8988T (cell line): ENCODE measurements at regions not wholly inside any gene's neighbourhood (a gene's known extent, or its start where the extent isn't known, plus 50 kb on each side); places are given as distances from the start of the nearest gene placed in this dataset.
"Not testable (repeated sequence)": the region's sequence is repeated elsewhere in the genome, so short reads cannot be mapped to it uniquely, and the experiment has no call there.

Experiments used
- DNase-seq: peaks from one replicate; pipeline ENCODE4 v3.0.0; 2011

DNA sequence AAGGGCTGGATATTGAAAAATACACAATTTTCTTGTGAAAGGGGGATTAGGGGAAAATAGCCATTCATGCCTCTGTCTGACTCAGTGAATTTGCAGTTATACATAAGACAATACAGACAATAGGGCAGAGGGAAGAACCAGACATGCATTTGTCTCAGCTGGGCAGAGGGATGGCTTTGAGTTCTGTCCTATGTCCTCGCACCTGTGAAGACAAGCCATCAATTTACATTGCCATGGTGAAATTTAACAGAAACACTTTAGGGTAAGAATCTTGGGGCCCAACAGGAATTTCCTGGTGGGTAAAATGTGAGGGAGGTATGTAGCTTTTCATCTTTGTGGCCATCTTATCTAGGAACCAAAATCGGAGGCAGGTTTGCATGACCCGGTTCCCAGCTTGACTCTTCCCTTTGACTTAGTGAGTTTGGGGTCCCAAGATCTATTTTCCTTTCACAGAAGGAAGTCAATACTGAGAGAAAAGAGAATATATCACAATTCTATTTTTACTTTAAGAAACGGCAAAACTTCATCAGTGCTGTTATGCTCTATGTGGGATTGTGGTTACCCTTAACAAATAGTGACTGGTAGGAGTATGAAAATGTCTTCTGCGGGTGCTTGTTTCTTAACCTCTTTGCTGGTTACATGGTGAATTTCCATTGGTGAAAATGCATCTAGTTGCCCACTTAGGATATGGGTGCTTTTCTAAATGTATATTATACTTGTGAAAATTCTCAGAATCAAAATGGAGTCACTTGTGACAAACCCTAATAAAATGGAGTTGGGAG, 221.8 kb downstream of the SPP2 start:
- DNase-seq, result no peak

DNA sequence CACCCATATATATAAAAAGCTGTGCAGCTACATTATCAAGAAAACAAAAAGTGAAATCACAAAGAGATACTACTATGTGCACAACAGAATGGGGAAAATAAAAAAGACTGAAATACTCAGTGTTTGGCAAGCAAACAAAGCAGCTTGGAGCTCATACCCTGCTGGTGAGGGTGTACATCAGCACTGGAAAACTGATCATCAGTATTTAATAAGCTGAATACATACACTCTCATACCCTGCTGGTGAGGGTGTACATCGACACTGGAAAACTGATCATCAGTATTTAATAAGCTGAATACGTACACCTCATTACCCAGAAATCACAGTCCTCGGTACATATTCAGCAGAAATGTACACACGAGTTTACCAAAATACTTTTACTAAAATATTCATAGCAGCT, 220.8 kb downstream of the SPP2 start:
- no peak for DNase-seq

DNA sequence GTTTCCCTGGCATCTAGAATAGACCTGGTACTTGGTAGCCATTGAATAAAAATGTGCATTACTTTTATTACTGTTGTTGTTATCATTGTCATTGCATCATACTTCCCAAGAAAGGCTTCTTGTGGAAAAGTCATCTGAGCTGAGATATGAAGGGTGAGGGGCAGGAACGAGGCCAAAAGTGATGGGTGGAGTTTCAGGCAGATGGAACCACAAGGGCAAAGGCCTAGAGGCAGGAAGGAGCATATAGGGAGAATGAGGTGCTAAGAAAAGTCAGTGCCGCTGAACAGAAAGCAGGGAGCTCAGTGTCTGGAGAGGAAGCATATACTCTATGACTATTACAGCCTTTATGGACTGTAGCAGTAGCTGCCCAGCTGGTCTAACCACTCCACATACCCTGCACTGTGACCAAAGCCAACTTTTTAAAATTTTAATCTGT, 219.3 kb downstream of the SPP2 start:
- no peak for DNase-seq

DNA sequence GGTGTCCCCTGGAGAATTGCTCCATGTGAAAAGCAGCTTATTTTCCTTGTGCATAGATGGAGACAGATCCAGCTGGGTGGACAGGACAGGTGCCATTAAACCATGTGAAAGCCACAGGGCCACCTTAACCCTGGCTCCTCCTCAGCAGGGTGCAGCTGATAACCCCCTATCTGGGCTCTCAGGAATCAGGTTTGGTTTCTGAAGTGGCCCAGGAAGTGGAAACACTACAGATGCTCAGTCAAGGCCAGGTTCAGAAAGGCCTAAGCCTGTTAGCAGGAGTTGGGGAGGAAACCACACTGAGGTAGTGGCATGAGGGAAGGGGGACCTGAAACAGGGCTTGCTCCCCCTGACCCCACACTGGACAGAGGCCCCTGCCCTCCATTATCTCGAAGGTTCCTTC, 217.0 kb downstream of the SPP2 start:
- DNase-seq, result no peak

DNA sequence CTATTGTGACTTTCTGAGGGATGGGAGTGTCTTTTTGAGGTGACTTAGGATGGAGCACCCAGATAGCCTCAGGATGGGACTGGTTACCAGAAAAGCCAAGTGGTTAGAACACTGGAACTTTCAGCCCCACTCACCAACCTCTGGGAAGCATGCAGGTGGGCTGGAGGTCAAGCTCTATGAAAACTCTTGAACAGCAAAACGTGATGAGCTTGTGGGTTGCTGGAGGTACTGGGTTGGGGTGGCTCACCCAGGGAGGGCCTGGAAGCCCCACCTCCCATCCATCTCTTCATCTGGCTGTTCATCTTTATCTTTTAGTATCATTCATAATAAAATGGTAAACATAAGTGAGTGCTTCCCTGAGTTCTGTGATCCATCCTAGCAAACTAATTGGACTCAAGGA, 216.4 kb downstream of the SPP2 start:
- DNase-seq, result no peak

DNA sequence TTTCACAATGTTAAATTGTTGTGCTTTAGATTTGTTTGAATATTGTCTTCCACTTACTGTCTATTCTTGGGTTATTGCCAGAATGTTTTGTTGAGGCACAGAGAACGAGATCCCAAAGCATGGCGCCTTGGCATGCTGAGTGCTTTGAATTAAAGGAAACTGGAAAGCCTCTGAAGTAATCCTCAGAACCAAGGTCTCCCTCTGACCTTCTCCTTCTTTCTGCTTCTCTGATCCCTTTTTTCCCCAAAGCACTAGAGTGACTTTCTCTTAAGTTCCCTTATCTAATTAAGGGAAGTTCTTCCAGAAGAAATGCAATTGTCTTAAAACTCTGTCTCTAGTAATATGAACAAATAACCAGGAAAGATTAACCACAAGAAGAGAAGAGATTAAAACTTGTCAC, 214.7 kb downstream of the SPP2 start:
- no peak for DNase-seq

DNA sequence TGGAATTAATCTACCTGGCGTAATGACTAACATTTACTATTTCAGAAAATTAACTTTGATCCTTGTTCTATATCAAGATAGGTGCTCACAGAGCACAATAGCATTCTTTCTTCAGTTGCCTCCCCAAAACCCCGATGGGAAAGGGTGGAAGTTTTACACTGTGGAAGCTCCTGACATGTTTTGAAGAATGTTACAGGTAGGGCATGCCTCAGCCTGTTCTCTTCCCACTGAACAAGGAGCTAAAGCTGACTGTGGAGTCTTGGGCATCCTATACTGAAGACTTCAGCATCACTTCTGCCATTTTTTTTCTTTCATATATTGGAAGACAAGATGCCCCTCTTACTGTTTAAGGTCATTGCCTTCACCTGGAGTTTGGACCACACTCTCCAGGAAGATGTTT, 211.2 kb downstream of the SPP2 start:
- no peak for DNase-seq

DNA sequence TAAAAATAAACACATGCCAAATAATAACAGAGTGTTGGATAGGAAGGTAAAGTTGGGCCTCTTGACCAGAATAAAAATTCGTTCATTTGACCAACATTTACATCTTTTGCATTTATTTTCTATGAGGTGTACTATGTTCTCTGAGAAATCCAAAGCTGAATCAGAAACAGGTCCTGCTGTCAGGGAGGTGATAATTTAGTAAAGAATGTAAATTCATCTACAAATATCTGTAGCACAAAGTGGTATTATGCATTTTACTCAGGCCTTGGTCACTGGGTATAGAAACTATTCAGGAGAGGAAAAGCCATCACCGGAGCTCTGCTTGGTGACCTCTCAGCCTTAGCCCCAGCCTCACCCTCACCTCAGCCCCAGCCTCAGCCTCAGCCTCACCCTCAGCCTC, 208.9 kb downstream of the SPP2 start:
- DNase-seq, result no peak

DNA sequence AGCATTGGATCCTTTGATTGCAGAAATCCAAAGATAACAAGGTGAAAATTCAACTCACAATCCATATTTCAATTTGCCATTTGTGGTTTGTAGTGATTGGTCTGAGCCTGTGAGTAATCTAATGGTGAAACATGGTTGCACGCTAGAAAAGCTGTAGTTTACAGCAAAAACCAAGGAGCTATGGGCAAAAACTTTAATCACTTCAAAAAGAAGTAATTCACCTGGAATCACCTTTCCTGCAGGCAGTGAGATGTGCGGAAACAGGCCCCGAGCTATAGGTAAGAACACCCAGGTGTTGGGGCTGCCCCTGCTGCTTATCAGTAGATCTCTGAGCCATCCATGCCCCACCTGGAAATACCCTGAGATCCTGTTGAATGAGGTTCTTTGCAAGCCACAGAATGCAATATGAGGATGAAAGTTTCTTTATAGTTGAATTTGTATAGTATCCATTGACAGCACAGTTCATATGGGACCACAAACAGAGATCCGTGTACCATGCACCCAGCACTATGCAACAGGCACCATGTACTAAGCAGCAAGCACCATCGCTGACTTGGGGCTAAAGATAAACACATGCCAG, 208.2 kb downstream of the SPP2 start:
- no peak for DNase-seq

DNA sequence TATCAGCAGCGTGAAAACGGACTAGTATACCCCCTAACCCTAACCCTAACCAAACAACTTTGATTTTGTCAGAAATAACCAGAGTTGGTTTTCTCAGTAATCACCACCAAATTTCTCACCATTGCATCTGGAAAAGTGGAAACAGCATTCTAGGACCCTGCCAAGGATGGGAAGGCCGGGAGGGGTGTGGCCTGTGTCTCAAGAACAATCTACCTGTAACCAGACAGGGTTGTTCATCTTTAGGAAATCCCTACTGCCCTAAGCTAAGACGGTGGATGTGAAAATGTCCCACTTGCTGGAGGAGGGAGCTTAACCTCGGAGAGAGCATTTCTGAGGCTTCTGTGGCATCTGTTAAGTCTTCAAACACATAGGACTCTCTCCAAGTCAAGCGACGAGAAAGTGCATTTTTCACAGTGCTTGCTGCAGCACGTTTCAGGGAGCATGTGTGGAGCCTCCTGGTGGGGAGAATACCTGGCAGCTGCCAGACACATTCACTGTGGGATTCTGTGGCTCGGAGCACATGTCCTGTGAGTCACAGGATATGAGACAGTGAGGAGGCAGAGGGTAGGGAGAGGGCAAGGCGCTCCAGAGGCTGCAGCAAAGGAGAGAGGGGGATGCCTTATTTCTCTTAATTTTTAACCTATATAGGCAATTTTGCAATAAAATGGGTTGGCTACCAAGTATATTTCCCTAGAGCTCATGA, 207.5 kb downstream of the SPP2 start:
- DNase-seq, result peak; percentile 61

DNA sequence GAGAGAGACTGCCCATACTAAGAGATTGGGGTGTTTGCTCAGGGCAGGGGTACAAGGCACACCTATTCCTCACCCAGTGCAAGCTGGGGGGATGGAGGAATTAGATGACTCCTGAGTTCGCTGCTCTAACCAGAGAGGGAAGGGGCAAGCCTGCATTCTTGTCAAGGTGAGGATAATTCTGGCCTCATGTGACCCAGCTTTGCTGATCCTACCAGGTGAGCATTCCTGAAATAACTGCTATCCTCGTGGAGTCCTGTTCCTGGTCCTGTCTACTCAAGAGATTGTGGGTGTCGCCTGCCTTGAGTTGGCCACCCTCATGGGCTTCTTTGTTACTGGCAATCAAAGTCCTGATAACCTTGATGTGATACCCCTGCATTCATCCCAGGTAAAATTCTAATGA, 206.0 kb downstream of the SPP2 start:
- DNase-seq, result no peak

DNA sequence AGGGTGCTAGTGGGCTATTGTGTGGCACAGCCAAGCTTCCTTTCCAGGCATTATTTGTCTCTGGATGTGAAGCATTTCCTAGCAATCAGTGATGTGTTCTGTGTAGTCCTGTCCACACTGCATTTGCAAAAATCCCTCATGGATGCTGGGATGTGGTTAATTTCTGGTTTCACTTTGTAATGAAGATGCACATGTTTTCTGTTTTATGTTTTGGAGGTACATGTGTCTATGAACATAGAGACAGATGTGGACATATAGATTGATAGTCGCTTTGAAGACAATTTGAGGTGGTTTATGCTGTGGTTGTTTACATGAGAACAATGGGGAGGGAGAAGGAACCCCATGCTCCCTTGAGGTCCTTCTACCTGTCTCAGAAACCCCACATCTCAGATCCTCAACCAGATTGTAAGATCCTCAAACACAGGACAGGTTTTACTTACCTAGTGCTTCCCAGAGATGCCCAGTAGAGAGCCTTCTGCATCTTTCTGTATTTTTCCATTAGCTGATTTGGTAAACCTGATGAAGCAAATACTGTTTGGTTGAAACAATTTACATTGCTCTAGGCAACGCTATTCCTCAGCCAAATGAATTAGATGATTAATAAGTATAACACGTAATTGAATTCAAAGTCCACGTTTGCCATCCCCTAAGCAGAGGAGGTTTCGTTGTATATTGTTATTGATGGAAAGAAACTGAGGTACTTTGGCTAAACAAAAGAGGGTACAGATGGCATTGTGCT, 204.4 kb downstream of the SPP2 start:
- no peak for DNase-seq

DNA sequence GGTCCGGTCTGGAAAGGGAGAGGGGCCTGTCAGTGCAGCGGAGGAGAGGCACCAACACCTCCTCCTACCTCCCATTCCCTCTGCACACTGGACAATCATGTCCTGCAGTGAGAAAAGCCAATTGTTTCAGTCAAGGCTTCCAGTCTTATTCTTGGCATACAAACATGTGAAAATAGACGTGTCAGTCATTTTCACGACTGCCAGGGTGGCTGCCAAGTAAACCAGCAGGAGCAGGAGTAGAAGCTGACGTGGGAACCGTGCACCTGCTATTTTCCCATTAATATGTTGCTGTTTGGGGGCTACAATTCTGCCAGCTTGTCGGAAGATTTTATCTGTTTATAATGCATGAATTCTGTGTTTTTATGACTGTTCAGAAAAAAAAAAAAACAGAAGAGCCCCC, 202.3 kb downstream of the SPP2 start:
- DNase-seq, result no peak

DNA sequence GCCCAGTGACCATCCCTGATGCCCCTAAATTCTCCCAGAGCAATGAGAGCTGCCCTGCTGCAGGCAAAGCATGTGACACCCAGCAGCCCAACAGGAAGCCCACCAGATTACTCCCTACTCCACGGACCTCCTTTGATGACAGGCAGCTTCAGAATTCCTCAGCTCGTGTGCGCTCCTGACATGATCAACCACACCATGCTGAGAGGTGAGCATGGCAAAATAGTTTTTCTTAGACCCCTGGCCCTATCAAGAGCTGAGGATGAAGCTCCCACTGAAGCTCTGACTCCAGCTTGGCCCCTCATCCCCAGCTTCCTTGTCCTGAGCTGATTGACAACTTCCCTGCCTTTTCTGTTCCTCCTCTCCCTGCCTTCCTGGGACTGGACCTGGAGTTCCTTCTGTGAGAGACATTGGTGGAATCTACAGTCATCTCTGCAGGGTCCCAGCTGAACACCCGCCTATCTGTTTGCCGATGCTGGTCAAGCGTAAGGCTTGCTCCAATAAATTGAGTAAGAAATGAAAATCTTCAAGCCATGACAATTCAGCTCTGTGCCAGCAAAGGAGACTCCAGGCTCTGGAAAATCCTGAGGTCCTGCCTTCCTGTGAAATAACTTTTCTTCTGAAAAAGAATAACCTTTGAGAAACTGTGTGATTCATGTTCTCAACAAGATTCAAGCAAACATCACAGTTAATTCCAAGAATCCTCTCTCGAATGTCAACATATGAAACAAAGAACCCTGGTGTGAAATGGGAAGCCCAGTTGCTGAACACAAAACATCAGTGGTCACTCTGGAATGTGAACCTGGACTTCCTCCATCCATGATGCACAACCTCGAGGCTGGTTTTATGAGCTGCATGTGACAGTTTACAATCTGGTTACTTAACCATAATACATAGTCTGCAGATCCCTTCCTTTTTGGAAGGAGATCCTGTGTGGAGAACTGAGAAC, 201.1 kb downstream of the SPP2 start:
- DNase-seq, result no peak

DNA sequence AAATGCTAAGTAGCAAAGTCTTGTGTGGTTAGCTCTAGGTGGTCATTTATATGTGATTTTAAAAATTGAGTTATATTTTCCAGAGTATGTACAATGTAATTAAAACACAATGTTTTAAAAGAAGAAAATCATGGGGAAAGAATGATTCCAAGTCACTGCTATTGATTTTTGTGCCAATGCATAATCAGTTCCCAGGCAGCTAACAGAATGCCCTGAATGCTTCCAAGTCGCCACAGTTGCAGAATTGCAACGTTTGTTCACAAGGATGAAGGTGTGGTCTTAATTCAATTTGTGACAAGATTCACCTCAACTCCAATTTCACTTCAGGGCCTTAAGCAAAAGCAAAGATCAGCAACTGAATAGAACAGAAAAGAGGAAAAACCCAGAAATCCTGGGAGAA, 200.4 kb downstream of the SPP2 start:
- no peak for DNase-seq

DNA sequence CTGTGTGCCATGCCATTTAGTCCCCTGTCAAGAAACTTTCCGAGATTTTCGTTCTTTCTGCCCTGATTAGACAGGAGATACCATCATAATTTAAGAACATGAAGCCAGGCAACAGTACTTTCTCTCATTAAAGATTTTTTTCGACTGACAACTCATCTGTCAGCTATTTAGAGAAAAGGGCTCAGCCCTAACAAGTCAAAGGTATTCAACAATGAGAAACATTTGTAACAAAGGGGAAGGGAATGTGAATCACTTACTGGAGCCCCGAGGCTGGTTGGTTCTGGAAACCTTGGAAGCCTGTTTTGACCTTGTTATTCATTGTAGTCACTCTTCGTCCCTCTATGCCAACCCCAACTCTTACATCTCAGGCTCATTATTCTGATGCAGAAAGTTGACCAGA, 199.4 kb downstream of the SPP2 start:
- peak; percentile 34 for DNase-seq

DNA sequence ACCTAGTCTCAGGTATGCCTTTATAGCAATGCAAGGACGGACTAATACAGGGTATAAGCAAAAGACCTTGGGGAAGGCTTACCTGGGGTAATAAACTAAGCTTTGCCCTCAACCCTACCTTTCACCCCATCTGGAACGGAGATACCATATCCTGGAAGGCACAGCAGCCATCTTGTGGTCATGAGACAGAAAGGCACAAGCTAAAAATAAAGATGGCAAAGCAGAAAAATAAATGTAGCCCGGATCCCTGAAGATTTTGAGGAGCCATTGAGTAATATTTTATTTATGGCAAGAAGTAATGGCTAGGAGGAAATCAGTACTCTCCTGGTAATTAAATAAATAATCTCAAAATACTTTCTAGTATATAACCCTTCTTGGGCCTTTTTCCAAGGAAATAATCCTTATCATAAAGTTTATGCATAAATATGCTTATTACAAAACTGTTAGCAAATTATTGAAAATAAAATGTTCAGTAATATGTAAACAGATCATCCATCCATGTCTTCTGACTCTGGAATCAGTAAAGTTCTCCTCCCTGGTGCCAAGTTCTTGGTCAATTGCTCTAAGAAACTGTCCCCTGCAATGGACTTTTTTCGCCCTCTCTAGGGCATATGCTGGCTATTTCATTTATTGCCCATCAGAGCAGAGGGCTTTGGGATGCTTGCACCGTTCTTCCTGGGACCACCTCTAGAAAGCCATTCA, 198.7 kb downstream of the SPP2 start:
- no peak for DNase-seq

DNA sequence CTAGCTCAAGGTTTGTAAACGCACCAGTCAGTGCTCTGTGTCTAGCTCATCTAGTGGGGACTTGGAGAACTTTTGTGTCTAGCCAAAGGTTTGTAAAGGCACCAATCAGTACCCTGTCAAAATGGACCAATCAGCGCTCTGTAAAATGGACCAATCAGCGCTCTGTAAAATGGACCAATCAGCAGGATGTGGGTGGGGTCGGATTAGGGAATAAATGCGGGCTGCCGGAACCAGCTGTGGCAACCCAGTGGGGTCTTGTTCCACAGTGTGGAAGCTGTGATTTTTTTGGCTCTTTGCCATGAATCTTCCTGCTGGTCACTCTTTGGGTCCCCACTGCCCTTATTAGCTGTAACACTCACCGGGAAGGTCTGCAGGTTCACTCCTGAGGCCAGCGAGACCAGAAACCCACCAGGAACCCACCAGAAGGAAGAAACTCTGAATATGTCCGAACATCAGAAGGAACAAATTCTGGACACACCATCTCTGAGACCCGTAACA, 197.8 kb downstream of the SPP2 start:
- DNase-seq, result not testable (repeated sequence)

DNA sequence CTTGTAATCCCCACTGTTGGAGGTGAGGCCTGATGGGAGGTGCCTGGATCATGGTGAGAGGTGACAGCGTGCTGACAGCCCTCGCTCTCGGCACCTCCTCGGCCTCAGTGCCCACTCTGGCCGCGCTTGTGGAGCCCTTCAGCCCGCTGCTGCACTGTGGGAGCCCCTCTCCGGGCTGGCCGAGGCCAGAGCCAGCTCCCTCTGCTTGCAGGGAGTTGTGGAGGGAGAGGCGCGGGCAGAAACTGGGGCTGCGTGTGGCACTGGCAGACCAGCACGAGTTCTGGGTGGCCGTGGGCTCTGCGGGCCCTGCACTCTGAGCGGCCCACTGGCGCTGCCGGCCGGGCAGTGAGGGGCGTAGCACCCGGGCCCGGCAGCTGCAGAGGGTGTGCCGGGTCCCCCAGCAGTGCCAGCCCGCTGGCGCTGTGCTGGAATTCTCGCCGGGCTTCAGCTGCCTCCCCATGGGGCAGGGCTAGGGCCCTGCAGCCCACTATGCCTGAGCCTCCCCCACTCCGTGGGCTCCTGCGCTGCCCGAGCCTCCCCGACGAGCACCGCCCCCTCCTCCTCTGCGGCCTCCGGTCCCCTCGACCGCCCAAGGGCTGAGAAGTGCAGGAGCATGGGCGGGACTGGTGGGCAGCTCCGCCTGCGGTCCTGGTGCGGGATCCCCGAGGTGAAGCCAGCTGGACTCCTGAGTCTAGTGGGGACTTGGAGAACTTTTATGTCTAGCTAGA, 197.1 kb downstream of the SPP2 start:
- DNase-seq, result no peak

DNA sequence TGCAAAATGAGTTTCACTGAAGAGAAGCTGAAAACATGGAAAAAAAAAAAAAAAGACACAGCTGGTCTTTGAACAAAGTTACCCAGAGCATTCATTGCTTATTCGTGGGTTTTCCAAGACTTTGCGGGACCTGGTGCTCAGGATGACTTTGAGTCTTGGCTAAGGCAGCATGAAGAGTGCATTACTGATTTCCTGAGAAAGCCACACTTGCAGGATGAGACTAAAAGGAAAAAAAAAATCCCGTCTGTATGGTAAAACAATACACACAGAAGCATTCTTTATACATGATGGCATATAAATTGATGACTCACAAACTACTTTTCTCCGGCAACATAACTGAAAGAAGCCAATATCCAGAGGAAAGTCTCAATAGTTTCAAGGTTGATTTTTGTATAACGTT, 195.4 kb downstream of the SPP2 start:
- peak; percentile 54 for DNase-seq
